IPS-18c (cell line): ENCODE measurements at regions not wholly inside any gene's neighbourhood (a gene's known extent, or its start where the extent isn't known, plus 50 kb on each side); places are given as distances from the start of the nearest gene placed in this dataset.

Source experiments
- H3K4me3 ChIP-seq: 2 replicates; pipeline ENCODE4 v1.7.0; 2013; ENCODE audit warnings: low read depth, mild to moderate bottlenecking, low read length, moderate library complexity; ENCODE audit not compliant: insufficient read depth
- H3K9me3 ChIP-seq: one replicate; pipeline ENCODE4 v1.6.1; 2013; ENCODE audit warnings: mild to moderate bottlenecking, low read length, moderate library complexity; ENCODE audit not compliant: control insufficient read depth, insufficient read depth

DNA sequence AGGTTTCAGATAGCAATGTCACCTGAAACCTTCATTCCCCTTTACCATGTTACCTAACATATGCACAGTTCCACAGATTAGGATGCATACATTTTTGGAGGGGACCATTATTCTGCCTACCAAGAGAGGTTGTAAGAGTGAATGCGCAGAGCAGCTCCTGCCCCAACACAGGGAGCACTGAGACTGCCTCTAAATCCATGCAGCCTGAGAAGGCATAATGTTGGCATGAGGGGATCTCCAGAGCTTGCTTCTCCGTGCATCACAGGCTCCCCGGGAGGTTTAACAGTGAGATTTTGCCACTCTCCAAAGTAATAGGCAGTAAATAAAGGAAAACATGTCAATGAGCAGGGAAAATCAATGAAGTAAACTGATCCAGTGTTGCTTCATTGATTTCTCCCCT is 410.8 kb downstream of the PCDH7 start:
- Histone ChIP-seq H3K4me3 (no peak overlapping the region), H3K9me3 (no peaks in the 10 kb centered on the region)

DNA sequence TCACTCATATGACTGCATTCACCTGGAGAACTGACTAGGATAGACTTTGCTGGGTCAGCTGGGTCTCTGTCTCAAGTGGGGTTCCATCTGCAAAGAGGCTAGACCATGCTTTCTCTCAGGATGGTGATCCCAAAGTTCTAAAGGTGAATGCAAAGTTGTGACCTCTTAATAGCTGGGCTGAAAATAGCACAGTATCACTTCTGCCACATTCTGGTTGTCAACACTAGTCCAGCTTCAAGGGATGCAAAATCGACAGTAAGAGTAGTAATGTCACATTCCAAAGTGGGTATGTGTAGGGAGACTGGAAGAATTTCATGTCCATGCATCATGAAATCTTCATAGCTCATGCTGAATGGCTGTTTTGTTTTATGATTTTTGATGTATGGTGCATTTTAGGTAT is 414.6 kb downstream of the PCDH7 start:
- H3K4me3 ChIP-seq, result no peak overlapping the region
- H3K9me3 ChIP-seq, result no peaks in the 10 kb centered on the region

DNA sequence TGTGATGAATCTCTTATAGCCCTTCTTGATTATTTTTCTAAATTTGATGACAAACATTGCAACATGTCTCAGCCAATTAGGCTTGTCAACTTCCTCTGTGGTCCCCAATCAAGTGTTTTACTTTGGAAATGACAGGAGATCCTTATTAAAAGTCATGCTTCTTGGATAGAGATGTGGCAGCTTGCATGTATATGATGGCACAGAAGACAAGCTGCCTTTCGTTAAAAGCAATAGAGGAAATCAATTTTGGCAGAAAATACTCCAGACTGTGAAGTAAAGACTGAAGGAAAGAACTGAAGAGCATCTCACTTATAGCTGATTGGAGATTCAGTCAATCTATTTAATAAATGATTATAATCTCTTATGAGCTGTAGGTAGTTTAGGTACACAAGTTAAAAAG is 419.6 kb downstream of the PCDH7 start:
- no peak overlapping the region for H3K4me3 ChIP-seq
- no peaks in the 10 kb centered on the region for H3K9me3 ChIP-seq

DNA sequence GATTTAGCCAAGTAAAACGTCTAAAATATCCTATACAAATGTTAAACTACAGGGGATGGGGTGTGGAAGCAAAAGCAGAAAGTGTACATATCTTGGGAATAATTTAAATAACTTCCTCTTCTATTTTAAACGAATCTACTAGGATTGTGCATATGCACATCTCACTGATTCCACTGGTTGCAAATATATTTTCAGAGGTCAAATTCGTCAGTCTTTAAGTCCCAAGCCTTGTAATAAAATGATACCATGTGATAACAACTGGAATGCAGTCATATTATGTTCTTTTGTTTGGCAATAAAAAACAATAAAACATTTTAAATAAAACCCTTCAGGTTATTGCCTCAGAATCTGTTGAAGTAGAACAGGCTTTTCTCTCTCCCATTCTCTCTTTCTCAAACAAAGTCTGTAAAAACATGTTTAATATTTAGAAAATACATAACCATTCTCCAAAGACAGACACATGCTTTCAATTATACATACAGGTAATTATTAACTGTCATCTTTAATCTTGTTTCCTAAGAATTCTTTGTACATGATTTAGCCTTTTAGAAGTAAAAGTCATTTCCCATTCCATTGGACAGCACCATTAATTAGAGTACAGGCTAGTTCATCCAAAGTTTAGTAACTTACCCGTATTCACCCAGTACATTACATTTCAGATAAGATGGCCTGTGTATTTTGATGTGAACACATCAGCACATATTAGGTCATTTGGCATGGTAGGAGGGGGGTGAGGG is 421.1 kb downstream of the PCDH7 start:
- Histone ChIP-seq H3K9me3 (no peaks in the 10 kb centered on the region), H3K4me3 (no peak overlapping the region)

DNA sequence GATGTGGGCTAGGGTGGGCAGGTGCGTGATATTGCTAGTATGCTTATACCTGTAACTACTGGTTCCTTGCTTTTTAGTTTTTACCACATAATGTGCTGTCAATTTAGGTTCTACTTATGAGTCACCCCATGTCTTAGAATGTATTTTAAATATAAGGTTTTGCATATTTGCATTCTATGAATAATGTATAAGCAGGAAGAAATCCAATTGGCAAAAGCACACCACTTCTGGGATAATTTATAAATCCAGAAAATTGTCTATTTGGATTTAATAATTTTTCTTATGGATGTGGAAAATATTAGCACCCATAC is 421.6 kb downstream of the PCDH7 start:
- Histone ChIP-seq H3K4me3 (no peak overlapping the region), H3K9me3 (no peaks in the 10 kb centered on the region)

DNA sequence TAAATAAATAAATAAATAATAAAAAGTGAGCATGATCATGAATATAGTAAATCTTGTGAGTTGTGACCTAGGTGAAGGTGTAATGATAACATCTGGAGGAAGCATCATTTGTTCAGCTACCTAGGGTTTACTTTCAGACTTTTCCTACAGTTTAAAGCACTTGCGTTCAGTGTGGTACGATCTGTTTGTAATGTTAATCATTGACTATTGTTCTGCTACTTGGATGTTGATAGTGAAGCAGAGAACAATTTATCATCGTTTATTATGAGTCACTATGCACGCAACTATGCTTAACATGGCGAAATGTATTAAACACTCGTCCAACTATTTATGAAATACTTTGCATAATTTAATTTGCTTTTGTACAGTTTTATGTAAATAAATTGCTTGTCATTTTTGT is 426.2 kb downstream of the PCDH7 start:
- no peak overlapping the region for H3K4me3 ChIP-seq
- H3K9me3 ChIP-seq, result no peaks in the 10 kb centered on the region

DNA sequence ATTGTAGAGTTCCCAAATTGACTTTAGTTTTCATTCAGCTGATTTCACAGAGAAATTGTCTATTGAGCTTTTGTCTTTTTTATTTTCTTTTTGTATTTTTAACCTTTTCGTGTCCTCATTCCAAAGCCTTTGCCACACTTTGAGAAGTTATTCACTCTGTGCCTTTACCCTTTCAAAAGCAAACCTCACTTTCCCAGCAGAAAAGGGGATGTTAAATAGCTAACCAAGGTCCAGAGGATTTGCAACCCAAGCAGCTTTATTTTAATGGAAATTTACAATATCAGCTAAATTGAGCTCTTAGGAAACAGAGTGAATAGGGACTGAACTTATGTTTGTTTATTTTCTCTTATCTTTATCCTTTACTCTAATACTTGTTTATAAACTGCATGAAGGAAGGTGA is 428.8 kb downstream of the PCDH7 start:
- no peak overlapping the region for H3K4me3 ChIP-seq
- H3K9me3 ChIP-seq, result no peaks in the 10 kb centered on the region

DNA sequence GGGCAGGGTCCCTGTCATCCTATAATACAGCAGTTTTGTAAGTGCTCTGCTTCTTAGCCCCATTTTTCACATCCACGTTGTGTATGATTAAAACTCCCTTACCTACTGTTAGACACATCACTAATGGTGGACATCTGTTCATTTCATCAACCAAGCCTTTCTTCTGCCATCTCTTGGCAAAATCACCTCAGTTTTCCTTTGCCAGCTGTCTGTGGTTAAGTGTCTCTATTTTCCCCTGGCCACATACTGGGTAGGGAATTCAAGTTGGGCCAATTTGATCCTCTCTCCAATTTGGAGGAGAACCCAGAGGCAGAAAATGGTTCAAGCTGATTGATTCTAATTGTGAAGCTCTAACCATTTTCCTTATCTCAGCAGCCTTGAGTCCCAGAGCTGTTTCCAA is 436.1 kb downstream of the PCDH7 start:
- H3K4me3 ChIP-seq, result no peak overlapping the region
- H3K9me3 ChIP-seq, result no peaks in the 10 kb centered on the region

DNA sequence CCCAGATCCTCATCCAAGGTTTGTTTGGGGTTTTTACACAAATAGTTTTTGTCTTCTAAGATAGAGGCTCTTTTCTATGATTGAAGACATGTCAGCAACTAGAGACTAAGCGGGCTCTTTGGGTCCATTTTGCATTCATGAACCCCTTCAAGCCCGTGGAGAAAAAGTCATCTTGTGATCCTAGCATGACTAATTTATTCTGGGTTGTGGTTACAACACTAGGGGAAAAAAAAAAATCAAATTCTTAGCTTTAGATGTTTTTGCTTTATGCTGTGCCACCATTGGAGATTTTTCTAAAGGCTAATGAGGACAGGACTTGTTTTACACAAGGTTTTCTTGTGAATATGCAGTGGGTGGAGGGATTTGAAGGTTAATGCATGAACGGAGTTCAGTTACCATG is 440.0 kb downstream of the PCDH7 start:
- no peak overlapping the region for H3K4me3 ChIP-seq
- H3K9me3 ChIP-seq, result no peaks in the 10 kb centered on the region

DNA sequence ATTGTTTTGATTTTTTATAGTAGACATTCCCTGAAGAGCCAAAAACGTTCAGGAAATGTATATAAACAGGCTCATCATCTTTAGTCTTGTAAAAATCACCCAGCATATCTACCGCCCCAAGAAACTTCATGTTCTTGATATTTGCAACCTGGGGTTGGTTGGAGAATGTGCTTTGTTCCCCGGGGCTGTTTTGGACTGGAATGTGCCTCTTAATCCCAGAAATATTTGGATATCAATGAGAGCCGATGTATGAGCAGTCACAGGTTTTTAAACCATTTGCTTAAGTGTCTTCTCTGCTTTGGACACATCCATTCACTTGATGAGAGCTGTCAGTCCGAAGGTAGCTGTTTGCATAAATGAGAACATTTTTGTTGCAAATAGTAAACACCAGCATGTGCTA is 449.7 kb downstream of the PCDH7 start:
- Histone ChIP-seq H3K4me3 (no peak overlapping the region), H3K9me3 (no peaks in the 10 kb centered on the region)

DNA sequence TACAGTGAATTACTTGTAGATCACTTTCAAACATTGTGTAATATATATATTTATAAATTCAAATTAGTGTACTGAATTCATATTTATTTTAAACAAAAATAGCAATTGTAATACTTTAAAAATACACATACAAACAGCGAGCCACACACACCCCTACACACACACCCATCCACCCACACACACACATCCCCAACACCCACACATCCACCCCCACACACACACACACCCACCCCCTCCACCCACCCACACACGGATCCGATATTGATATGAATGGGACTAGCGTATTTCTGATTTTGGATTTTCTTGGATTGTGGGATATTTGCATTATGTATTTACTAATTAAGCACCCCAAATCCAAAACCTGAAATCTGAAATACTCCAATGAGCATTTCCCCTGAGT is 451.2 kb downstream of the PCDH7 start:
- no peak overlapping the region for H3K4me3 ChIP-seq
- H3K9me3 ChIP-seq, result no peaks in the 10 kb centered on the region

DNA sequence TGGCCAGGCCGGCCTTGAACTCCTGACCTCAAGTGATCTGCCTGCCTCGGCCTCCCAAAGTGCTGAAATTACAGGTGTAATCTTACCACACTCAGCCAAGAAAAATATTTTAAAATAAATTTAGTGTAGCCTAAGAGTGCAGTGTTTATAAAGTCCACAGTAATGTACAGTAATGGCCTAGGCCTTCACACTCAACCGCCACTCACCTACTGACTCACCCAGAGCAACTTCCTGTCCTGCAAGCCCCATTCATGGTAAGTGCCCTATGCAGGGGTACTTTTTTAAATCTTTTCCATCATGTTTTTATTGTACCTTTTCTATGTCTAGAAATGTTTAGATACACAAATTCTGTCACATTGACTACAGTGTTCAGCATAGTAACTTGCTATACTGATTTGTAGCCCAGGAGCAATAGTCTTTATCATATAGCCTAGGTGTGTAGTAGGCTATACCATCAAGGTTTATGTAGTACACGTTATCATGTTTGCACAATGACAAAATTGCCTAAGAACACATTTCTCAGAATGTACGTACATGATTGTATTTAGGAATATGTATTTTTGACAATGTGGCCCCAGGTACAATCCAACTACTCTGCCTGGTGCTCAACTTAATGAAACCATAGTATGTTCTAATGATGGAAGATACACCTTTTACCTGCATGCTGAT is 455.2 kb downstream of the PCDH7 start:
- Histone ChIP-seq H3K4me3 (no peak overlapping the region), H3K9me3 (no peaks in the 10 kb centered on the region)

DNA sequence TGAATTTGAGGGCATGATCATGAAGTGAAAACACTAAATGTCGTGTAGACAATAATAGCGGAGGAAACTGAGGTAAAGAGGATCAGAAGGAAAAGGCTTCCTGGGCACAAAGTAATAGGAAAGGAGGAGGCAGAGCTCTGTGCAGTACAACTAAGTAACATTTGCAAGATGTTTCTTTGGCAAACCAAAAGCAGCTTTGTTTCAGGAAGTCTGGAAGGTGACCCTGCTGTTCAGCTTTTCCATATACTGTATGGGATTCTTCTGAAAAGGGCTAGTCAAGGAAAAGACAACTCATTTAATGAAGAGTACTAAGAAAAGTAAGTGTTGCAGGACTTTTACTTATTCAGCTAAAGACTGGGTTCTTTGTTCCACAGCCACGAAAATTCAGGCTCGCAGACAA is 463.1 kb downstream of the PCDH7 start:
- peaks cover 6% of the 10 kb centered on the region for H3K9me3 ChIP-seq
- no peak overlapping the region for H3K4me3 ChIP-seq

DNA sequence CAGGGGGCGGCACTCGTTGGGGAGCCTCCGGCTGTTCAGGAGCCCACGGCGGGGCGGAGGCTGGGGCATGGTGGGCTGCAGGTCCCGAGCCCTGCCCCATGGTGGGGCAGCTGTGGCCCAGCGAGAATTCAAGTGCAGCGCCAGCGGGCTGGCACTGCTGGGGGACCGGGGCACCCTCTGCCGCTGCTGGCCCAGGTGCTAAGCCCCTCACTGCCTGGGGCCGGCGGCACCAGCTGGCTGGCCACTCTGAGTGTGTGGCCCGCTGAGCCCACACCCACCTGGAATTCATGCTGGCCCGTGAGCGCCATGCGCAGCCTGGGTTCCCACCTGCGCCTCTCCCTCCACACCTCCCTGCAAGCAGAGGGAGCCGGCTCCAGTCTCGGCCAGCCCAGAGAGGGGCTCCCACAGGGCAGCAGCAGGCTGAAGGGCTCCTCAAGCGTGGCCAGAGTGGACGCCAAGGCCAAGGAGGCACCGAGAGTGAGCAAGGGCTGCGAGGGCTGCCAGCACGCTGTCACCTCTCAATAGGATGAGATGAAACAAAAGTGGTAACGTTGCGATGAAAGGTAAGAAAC is 464.9 kb downstream of the PCDH7 start:
- Histone ChIP-seq H3K9me3 (peaks cover 6% of the 10 kb centered on the region), H3K4me3 (no peak overlapping the region)

DNA sequence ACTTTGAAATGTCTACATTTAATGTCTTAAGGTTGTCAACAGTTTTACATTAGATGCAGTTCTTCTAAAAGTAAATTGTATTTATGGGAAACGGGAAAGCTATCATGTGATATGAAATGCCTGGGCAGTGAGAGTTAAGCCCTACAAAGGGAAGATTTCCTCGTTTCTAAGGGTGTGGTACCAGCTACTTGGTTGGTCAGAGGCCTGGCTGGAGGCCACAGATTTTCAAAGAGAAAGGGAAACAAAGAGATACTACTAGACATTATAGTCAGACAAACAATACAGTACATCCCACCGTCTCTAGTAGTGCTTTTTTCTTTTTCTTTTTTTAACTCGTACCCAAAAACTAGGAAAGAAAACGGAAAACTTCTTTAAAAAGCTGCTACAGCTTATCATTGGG is 467.8 kb downstream of the PCDH7 start:
- Histone ChIP-seq H3K9me3 (peaks cover 6% of the 10 kb centered on the region), H3K4me3 (no peak overlapping the region)

DNA sequence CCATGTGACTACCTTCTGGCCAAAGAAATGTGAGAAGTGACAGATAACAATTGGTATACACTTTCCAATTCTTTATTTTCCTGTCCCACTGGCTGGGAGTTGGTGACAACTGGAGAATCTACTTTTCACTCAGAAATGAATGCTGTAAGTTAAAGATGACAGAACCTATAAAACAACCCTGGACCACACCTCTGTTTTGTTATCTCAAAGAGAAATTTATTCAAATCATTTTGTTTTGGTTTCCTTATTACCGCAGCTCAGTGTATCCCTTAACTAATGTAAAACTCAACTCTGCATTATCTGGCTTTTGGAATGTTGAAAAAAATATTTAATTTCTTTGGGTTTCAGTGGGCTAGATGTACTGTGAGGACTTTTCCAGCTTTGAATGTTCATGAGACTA is 469.8 kb downstream of the PCDH7 start:
- Histone ChIP-seq H3K4me3 (no peak overlapping the region), H3K9me3 (peaks cover 4% of the 10 kb centered on the region)

DNA sequence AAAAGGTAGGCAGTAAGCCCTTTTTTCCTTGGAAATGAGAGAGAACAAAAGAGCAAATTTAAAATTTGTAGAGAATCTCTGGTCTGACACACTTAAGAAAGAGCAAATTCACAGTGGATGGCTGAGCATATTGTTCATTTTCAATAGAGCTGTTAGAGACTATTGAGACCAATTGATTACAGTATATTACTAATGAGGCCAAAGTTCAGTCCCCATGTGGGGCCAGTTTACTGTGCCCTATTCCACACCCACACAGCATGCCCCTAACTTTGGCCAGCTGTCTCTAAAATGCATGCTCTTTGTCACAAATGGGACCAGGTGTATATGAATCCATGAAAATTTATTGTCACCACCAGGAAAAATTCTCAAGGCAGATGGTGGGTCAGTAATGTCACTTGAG is 470.5 kb downstream of the PCDH7 start:
- no peaks in the 10 kb centered on the region for H3K9me3 ChIP-seq
- no peak overlapping the region for H3K4me3 ChIP-seq

DNA sequence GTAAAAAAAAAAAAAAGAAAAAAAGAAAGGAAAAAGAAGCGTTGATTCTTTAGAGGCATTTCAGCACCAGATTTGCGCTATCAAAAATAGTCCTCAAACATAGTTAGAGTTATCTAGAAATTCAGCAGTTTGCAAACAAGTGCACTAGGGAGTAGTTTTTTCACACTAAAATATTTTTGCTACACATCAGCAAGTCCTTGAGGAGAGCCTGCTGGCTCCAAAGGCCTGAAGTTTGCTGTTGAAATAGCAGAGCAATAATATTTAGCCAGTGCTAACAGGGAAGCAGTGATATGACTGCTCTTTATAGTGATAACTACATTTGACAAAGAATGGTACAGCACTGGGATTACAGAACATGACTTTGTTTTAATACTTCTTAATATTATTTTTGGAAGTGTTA is 472.2 kb downstream of the PCDH7 start:
- Histone ChIP-seq H3K9me3 (no peaks in the 10 kb centered on the region), H3K4me3 (no peak overlapping the region)

DNA sequence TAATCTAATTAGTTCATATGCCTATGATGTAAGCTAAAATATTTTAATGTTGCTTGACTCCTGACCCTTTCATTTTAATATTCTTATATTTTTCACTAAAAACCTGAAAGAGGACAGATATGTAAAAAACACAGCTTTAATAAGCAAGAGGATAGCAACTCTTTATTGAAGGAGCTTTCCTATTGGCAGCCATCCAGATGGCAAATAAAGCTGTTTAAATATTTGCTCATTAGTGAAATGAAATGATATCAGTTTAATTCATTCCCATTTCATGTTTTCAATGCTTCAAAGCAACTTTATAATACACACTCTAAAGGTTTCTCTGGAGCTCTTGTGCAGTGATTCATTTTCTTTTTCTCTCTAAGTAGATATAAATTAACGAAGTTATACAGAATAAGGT is 473.4 kb downstream of the PCDH7 start:
- Histone ChIP-seq H3K4me3 (no peak overlapping the region), H3K9me3 (no peaks in the 10 kb centered on the region)
